Skin of body (tissue), 1 donor: ENCODE measurements at regions not wholly inside any gene's neighbourhood (a gene's known extent, or its start where the extent isn't known, plus 50 kb on each side); places are given as distances from the start of the nearest gene placed in this dataset.

Experiments
- DNase-seq: peaks from one replicate; lab custom pipeline; 2025; lab: John Stamatoyannopoulos, UW

- DNase-seq, result peak; percentile 48
Measured at GRCh38 chr6:138692058-138692977, 81.3 kb upstream of the CCDC28A start.

DNA sequence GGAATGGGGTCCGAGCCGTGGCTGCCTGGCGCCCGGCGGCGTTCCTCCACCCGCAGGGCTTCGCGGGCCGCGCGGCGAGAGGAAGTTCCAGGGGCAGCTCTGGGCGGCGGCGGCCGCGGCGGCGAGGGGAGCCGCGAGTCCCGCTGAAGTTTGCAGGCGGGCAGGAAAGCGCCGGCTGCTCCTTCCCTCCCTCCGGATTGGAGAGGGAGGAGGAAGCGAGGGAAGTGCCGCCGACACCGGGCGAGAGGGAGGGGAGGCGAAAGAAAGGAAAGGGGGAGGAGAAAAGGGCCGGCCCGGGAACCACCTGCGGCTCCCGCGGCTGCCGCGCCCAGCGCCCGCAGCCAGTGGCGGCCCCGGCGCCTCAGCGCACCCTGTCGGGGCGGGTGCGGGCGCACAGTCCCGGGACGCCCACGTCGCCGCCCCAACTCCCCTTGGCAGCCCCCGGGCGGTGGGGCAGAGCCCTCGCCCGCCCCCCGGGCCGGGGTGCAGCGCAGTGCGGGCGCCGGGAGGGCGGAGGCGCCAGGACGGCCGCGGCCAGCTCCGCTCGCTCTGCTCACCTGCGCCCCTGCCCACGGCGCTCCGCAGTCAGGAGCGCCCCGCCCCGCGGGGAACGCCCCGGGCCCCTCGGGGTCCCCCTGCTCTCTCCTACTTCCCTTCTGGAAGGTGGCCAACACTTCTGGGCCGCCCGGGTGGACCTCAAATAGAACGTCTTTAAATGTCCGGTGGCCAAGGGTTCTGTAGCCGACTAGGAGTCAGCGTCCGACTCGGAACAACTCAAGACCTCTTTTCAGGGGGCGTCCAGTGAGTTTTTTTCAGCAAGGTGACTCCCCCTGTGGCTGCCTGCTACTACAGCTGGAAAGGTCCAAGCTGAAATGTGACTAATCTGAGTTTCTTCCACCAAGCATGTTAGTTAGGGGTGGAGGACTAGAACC, 80.3 kb upstream of the CCDC28A start:
- no peak for DNase-seq

- DNase-seq, result no peak
Measured at GRCh38 chr6:138695193-138695592, 78.4 kb upstream of the CCDC28A start.

- no peak for DNase-seq
Measured at GRCh38 chr6:138714493-138714892, 59.1 kb upstream of the CCDC28A start.

DNA sequence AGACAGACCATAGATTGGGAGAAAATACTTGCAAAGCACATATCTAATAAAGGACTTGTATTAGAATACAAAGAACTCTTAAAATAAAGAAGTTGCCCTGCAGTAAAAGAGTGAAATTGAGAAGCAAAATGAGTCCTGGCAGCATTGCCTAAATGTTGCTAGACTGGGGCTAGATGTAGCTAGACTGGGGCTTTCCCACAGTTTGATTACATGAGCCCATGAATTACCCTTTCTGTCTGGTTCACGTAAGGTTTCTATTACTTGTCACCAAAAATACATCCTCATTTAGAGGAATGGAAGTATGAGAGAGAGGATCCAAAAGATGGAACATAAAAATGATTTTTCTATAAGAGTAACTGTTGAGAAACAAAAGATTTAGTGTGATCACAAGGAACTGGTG, 57.6 kb upstream of the CCDC28A start:
- no peak for DNase-seq

- no peak for DNase-seq
Measured at GRCh38 chr6:138716971-138717665, 56.5 kb upstream of the CCDC28A start.

DNA sequence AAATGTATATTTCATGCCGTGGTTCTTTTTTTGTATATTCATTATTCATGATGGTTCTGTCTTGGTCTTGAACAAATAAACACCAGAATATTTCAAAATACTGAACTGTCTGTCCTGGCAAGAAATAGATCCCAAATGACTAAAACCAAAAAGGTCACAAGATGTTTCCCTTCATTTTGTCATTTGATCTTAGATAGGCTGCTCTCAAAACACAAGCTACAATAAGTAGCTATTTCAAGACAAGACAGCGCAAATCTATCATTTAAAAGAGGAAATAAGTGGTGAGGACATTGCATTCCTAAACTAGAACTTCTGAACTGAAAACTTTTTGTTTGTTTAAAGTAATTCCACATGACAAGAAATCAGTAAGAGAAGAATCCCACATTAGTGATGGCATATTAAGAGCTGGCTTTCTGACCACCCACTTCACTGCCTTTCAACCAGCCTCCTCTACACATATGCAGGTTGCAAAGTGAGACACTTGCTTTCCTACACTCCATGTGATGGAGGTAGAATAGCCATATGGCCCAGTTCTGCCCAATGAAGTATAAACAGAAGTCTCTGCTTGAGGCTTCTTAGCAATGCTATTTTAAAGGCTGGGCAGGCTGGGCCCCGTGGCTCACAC, 54.4 kb upstream of the CCDC28A start:
- DNase-seq, result no peak

- DNase-seq, result no peak
Measured at GRCh38 chr6:138719744-138720143, 53.8 kb upstream of the CCDC28A start.

DNA sequence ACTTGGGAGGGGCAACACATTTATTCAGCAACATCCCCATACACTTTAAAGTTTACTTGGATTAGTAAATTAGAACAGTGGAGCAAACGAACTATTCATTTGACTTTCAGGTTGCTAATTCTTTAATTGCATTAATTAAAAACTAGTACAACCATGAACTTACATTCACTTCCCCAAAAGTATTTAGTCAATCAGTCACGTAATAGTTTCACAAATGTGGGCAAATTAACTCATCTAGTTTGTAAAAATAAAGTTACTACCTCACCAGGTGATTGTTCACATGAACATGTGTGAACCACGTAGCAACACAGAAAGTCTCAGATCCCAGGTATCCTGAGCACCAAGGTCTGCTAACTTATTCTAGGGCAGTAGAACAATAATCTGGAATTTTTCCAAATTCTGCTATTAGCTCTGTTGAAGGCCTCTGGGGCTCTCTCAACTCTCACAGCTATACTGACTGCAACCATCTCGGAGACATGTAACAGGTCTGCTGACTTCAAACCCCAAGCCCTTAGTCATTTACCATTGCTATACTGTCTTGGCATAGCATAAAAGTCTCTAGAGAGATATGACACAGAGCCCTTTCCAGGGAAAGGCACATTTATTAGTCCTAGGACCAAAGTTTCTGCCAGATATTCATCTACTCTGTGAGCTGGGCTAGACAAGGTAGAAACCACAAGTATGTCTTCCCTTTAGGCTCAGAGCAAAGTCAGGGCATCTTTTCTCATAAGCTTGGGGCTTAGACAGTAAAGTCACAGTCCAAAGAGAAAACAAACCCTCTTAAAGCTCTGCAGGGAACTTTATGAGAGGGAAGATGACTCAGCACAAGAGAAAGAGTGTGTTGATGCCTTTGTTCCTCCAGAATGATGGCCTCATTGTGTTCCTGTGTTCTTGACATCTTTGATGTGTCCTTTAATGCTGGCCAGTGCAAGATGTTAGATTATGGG, 50.9 kb upstream of the CCDC28A start:
- no peak for DNase-seq
